ENCODE measurements at regions not wholly inside any gene's neighbourhood (a gene's known extent, or its start where the extent isn't known, plus 50 kb on each side); places are given as distances from the start of the nearest gene placed in this dataset.
"Not testable (repeated sequence)": the region's sequence is repeated elsewhere in the genome, so short reads cannot be mapped to it uniquely, and the experiment has no call there.

DNA sequence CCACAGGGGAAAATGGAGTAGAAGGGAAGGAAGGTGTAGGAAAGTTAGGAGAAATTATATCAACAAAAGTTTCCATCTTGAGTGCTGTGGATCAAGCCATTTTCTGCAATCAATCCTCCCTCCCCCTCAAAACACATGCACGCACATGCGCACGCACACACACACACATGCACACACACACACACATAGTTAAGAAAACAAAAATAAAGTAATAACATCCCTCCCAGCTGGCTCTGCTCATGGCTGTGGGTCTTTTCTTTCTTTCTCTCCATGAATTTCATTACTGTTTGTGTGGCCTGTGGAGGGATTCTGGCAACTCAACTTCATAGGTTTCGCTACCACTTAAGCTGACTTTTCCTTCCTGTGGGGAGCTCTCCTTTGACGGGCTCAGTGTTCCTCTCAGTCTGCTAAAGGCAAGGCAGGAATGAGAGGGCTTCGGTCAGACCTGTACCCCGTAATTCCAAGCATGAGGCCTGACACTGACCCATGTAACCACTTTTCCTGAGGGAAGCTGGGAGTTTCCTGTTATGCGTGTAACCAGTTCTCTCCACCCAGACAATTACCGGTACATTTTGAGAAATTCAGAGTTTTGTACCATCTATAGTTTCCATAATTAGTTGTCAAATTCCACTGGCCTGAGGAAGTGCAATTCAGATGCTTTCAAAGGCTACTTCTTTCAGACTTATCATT lies 79.8 kb downstream of the ZNF92 start:
- TF ChIP-seq, protein P1, sequence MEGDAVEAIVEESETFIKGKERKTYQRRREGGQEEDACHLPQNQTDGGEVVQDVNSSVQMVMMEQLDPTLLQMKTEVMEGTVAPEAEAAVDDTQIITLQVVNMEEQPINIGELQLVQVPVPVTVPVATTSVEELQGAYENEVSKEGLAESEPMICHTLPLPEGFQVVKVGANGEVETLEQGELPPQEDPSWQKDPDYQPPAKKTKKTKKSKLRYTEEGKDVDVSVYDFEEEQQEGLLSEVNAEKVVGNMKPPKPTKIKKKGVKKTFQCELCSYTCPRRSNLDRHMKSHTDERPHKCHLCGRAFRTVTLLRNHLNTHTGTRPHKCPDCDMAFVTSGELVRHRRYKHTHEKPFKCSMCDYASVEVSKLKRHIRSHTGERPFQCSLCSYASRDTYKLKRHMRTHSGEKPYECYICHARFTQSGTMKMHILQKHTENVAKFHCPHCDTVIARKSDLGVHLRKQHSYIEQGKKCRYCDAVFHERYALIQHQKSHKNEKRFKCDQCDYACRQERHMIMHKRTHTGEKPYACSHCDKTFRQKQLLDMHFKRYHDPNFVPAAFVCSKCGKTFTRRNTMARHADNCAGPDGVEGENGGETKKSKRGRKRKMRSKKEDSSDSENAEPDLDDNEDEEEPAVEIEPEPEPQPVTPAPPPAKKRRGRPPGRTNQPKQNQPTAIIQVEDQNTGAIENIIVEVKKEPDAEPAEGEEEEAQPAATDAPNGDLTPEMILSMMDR (IDR thresholded peaks at IDR 0.05; ENCODE audit: low read length, missing control alignments) = no peak
- no peak for DNase-seq (ENCODE audit: low read depth)
- H3K4me3 ChIP-seq (replicated peaks; ENCODE audit: low read depth, low read length) = no peak overlapping the region

DNA sequence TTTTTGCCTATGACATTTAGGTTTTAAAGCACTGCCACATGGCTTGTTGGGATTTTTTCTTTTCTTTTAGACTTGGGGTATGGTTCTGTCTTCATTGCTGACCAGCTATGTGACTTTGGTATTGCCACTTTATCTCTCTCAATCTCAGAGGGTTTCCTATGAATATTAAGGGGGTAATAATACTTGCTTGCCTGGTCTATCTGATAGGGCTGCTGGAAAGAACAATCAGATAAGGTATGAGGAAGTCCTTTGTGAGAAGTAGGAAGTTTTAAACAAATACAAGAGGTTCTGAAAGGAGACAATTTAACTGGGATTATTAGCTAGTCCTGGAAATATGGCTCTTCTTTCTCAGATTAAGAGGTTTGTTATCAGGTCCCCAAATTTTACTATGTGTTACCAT lies 80.8 kb downstream of the ZNF92 start:
- H3K4me3 ChIP-seq (replicated peaks; ENCODE audit: low read depth, low read length) = no peak overlapping the region
- DNase-seq (ENCODE audit: low read depth) = no peak
- TF ChIP-seq, protein P1 (IDR thresholded peaks at IDR 0.05; ENCODE audit: low read length, missing control alignments) = no peak

DNA sequence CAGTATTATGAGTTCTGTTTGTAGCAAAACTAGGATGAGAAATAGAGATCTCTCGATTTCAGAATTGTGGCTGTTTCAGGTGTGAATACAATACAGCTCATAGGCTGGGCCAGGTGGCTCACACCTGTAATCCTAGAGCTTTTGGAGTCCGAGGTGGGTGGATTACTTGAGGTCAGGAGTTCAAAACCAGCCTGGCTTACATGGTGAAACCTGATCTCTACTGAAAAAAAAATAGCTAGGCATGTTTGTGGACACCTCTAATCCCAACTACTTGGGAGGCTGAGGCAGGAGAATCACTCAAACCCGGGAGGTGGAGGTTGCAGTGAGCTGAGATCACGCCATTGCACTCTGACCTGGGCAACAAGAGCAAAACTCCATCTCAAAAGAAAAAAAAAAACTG lies 81.4 kb downstream of the ZNF92 start:
- not testable (repeated sequence) for DNase-seq (ENCODE audit: low read depth); H3K4me3 ChIP-seq (replicated peaks; ENCODE audit: low read depth, low read length)

DNA sequence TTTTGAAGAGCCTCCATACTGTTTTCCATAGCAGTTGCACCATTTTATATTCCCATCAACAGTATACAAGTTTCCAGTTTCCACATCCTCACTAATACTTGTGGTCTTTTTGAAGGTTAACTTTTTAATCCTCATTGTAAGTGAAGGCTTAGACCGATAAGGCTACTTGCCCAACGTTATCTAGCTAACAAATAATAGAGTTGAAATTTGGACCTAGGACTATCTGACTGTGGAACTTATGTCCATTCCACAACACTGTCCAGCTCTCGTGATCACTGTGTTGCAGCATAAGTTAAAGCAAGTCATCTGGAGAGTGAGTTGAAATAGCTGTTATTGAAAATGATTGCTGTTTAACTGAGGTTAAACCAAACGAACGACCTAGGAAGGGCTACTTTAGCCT lies 84.0 kb downstream of the ZNF92 start:
- TF ChIP-seq, protein P1 (IDR thresholded peaks at IDR 0.05; ENCODE audit: low read length, missing control alignments) = no peak
- DNase-seq (ENCODE audit: low read depth) = no peak
- H3K4me3 ChIP-seq (replicated peaks; ENCODE audit: low read depth, low read length) = no peak overlapping the region

DNA sequence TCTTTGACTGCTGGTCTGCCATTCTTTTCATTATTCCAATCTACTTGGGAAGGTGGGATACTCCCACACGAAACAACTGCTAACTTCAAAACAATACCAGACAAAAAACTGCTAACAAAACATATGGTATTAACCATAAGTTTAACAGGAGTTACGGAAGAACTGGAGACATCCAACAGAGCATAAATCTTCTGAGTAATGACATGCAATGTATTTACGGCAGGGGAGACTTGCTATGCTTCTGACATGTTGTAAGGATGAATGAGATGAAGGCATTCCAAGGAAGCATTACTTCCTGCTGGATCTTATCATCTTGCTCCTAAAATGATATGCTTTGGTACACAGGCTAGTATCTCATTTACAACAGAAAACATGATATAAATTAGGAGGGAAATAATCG lies 85.8 kb downstream of the ZNF92 start:
- TF ChIP-seq, protein P1 (IDR thresholded peaks at IDR 0.05; ENCODE audit: low read length, missing control alignments) = no peak
- DNase-seq (ENCODE audit: low read depth) = no peak
- no peak overlapping the region for H3K4me3 ChIP-seq (replicated peaks; ENCODE audit: low read depth, low read length)

DNA sequence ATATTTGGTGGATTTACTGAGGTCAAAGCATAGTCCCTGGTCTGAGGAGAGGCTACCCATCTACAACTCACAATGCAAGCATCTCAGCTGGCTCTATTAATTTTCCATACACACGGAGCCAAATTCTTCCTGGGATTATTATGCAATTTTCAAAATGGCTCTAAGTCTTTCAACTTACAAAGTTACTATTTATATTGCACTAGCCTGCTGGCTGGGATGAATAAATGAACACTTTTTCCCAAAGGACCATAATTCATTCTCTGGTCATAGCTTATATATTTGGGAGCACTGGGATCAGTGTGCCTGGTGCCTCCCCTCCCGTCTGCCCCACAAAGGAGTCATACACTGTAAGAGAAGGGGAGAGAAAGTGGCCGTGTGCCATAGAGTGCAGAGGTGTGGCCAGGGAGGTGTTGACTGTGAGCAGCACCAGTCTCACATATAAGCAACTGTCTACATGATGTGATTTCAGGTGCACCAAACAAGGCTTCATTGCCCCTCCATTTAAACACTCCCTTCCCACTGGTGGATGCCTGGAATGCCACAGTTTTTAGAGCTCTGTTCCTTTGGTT lies 88.6 kb downstream of the ZNF92 start:
- TF ChIP-seq, protein P1 (IDR thresholded peaks at IDR 0.05; ENCODE audit: low read length, missing control alignments) = no peak
- H3K4me3 ChIP-seq (replicated peaks; ENCODE audit: low read depth, low read length) = no peak overlapping the region
- no peak for DNase-seq (ENCODE audit: low read depth)

DNA sequence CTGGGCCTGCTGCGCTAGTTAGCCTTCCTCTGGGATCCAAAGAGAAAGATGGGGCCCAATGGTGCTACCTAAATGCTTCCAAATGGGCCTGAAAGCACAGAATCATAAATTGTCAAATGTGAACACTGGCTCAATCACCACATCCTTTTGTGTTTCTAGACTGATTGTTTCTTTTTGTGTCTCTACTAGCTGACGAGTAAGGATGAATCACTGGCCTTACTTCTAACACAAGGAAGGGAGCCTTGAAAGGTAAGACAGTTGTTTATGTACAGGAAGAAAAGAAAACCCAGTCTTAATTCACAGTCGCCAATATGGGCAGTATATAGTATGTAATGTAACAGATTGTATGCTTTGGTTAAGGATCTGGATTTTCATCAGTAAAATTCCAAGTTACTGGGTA lies 89.5 kb downstream of the ZNF92 start:
- TF ChIP-seq, protein P1 (IDR thresholded peaks at IDR 0.05; ENCODE audit: low read length, missing control alignments) = no peak
- no peak overlapping the region for H3K4me3 ChIP-seq (replicated peaks; ENCODE audit: low read depth, low read length)
- no peak for DNase-seq (ENCODE audit: low read depth)

DNA sequence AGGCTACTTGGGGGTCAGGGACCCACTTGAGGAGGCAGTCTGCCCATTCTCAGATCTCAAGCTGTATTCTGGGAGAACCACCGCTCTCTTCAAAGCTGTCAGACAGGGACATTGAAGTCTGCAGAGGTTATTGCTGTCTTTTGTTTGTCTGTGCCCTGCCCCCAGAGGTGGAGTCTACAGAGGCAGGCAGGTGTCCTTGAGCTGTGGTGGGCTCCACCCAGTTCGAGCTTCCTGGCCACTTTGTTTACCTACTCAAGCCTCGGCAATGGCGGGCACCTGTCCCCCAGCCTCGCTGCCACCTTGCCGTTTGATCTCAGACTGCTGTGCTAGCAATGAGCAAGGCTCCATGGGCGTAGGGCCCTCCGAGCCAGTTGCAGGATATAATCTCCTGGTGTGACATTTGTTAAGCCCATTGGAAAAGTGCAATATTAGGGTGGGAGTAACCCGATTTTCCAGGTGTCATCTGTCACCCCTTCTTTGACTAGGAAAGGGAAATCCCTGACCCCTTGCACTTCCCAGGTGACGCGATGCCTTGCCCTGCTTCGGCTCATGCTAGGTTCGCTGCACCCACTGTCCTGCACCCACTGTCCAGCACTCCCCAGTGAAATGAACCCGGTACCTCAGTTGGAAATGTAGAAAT lies 96.4 kb downstream of the ZNF92 start:
- not testable (repeated sequence) for DNase-seq (ENCODE audit: low read depth); H3K4me3 ChIP-seq (replicated peaks; ENCODE audit: low read depth, low read length)
